Renal cortex interstitium (tissue), 11 donors: ENCODE measurements at regions not wholly inside any gene's neighbourhood (a gene's known extent, or its start where the extent isn't known, plus 50 kb on each side); places are given as distances from the start of the nearest gene placed in this dataset.
"Not testable (repeated sequence)": the region's sequence is repeated elsewhere in the genome, so short reads cannot be mapped to it uniquely, and the experiment has no call there.

ENCODE experiments used
- DNase-seq, 11 donors: peaks; one replicate each; pipeline ENCODE4 v3.0.0-alpha.2; 2013; ENCODE audit warnings: low read depth in 9 of 11, low spot score in 4 of 11; ENCODE audit errors: extremely low read depth in 1 of 11

DNA sequence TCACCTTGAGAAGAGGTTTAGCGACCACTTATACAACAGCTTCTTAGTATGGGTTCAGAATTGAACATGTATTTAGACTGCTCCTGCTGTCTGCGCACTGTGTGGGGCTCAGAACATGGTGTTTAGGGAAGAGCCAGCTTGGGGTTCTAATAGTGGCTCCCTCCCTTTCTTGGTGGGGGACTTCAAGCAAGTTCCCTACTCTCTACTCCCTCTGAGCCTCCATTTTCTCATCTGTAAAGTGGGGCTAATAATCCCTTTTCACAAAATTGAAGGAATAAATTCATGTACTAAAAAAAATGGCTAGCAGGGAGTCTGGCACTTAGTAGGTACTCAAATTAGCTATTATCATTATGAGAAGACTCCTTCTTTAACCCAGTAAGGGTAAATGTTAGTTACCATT, 97.5 kb upstream of the SPATA12 start:
- no peak for DNase-seq

DNA sequence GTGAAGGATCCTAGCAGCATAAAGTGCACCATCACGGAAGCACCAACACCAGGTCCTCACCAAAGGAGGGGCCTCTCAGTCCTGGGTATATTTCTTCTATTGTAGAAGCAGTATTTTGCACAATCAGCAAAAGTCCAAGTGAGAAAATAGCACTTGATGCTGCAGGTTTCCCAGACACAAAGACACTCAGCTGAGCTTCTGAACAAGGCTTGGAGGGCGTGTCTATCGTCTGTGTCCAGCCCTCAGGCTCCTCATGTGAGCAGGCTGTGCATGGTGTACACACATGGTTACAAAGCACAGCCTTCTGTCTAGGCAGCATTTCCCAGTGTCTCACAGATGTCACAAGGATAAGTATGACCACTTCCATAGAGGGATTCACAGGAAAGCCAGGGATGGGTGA, 98.3 kb upstream of the SPATA12 start:
- DNase-seq: no peak

DNA sequence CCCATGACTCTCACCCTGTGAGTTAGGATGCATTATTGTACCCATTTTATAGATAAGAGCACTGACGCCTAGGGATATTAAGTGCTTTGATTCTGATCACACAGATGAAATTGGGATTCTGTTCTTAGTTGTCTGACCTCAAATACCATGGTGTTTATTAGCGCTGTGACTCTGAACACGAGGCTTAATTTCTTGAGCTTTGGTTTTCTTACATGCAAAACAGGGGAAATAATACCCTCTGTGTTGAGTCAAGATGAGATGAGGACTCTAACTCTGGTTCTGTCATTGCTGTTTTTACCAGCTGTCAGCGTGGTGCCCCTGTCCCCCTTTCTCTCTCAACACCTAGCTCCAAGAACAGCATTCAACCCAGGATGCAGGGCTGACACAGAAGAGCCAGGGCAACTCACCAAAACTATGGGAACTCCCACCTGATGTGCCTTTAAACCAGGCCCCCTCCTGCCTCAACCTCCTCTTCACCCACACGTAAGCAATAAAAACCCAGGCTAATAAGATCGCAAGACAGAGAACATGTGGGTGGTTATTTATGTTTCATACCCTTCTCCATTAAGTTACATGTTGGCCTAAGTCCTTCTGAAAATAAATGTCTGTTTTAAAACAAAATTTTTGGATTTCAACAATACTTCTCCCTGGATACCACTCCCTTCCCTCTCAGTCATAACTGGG, 100.1 kb upstream of the SPATA12 start:
- no peak for DNase-seq

DNA sequence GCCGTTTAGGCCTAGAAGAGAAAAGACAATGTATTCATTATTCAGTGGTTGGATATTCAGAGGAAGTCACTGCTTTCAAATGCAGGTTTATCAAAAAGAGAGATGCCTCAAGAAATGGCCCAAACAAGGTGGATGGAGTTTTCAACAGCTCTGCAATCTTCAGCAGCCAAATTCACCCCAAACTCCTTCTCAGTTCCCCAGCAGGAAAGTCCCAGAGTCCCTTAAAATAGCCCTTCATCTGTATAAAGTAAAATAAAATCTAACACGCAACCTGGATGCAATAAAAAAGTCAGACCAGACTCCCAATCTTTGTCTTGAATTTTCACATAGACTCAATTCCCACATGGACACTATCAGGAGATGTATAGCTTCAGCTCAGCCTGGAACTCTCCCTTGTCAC, 101.6 kb upstream of the SPATA12 start:
- no peak for DNase-seq

DNA sequence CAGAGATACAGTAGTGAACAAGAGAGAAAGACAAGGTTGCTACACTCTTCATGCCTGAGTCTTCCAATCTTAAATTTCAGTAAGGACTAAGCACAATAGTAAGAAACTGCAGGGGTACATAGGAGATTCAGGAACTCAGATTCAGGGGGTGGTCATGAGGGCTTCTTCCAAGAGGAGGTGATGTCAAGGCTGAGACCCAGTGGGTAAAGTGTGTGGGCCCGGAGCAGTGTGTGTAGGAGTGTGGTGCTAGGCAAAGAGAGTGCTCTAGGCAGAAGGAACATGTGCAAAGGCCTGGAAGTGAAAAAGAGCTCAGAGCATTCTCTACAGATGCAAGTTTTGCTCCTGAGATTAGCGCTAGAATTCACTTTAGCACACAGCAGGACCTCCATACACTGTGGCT, 102.9 kb upstream of the SPATA12 start:
- DNase-seq: no peak

DNA sequence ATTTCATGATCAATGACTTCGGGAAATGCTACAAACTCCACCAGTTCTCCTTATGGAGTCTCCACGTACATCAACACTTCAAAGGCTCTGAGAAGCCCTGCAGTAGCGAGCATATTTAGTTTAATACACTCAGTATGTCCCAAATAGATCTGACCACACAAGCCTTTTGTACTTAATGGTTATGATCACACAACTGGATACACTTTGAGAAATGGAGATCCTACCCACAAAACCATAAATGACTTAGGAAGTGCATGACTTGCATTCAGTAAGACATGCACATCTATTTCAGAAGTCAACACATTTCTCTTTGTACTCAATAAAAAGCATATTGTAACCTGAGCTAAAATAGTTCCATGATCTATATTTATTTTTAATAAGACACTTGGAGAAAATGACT, 103.6 kb upstream of the SPATA12 start:
- no peak for DNase-seq

DNA sequence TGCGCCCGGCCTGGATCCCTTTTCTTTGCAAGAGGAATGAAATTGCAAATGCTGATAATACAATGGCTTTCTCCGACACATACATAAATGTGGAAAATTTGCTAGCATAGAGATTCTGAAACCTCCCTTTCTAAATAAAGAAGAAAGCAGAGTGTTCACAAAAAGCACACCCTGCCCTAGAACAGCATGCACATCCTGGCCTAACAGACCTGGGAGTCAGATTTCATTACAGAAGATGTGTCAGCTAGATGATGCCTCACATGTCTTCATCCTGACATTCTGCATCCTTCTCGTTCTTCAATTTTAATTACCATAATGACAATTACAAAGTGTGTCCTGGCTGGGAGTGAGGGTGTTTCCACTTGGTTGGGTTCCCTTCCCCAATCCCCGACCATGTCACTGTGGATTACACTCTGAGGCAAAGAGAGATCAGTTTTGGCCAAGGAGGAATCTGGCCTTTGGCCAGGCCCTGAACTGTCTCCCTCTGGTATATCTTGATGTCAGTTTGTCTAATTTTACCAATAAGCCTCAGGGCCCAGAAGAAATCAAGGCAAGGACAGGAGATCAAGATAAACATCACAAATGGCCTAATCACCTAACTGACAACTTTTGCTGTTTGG, 104.9 kb upstream of the SPATA12 start:
- no peak for DNase-seq

DNA sequence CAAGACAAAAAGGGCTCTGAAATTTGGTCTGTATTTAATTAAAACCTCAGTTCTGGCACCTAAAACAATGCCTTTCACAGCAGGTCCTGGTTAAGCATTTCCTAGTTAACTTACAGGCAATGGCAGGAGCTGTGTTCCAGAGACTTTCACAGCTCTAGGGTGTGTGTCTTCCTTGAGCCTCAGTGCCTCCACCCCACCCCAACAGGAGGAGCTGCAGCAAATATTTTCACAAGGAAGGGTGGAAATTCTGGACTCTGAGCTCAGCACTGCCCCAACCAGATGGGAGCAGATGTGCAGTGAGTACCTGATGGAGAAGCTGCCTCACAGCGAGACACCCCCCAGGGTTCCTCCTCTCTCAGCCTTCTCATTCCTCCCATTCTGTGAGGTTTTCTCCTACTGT, 106.3 kb upstream of the SPATA12 start:
- no peak for DNase-seq

DNA sequence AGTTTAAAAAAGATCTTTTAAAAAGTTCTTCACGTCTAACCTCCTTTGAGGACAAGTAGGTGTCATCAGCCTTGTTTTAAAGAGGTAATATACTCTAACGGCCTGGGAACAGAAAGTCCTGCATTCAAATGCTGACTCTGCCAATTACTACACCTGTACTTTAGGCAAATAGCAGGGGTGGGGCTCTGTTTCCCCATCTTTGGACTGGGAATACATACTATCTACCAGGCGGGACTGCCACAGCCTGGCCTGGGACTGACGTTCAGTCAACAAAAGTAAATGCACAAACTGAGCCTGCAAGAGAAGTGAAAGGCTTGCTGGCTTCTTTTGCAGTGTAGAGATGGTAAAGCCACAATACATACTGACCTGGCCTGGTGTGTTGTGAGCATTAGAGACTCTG, 107.6 kb upstream of the SPATA12 start:
- DNase-seq: no peak

DNA sequence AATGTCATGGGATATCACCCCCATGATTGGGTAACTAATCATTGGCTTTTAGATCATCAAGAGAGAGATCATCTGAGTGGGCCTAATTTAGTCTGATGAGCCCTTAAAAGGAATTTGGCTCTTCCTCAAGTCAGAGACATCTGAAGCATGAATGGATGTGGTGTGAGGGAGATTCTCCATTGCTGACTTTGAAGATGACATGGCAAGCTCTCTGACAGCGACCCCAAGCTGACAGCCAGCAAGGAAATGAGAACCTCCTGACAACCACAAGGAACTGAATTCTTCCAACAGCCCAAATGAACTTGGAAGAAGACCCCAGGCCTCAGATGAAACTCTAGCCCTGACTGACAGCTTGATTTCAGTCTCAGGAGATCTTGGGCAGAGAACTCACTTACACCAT, 108.4 kb upstream of the SPATA12 start:
- no peak for DNase-seq

DNA sequence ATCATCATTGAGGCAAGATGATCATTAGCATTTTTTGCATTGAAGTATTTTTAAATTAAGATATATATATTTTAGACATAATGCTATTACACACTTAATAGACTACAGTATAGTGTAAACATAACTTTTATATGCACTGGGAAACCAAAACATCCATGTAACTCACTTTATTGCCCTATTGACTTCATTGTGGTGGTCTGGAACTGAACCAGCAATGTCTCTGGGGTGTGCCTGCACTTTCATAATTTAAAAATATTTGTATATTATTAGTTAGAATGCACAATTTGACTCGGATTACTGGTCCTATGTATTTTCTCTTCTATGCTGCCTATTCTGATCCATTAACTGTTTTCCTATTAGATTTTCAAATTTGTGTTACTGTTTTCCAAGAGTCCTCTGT, 109.1 kb upstream of the SPATA12 start:
- DNase-seq: no peak

DNA sequence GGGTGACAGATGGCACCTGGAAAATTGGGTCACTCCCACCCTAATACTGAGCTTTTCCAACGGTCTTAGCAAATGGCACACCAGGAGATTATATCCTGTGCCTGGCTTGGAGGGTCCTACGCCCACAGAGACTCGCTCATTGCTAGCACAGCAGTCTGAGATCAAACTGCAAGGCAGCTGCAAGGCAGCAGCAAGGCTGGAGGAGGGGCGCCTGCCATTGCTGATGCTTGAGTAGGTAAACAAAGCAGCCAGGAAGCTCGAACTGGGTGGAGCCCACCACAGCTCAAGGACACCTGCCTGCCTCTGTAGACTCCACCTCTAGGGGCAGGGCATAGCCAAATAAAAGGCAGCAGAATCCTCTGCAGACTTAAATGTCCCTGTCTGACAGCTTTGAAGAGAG, 115.1 kb upstream of the SPATA12 start:
- DNase-seq: not testable (repeated sequence)

DNA sequence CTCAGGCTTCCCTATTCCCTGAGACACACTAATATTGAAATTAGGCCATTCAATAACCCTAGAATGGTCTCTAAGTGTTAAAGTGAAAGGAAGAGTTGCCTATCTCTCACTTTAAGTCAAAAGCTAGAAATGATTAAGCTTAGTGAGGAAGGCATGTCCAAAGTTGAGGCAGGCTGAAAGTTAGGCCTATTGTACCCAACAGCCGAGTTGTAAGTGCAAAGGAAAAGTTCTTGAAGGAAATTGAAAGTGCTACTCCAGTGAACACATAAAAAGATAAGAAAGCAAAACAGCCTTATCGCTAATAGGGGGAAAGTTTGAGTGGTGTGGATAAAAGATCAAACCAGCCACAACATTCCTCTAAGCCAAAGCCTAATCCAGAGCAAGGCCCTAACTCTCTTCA, 117.9 kb upstream of the SPATA12 start:
- DNase-seq: no peak

DNA sequence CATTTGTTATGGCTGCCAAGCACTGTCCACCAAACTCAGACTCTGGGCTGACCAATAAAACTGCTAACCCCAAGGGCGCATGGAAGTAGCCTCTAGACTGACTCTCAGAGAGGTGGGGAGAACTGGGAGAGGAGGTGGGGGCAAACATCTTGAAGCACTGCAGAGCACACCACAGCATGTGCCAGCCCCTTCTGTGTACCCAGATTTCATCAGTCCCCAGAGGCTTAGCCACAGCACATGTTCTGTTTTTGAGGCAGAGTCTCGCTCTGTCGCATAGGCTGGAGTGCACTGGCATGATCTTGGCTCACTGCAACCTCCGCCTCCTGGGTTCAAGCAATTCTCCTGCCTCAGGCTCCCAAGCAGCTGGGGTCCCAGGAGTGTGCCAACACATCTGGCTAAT, 119.5 kb upstream of the SPATA12 start:
- DNase-seq: no peak

DNA sequence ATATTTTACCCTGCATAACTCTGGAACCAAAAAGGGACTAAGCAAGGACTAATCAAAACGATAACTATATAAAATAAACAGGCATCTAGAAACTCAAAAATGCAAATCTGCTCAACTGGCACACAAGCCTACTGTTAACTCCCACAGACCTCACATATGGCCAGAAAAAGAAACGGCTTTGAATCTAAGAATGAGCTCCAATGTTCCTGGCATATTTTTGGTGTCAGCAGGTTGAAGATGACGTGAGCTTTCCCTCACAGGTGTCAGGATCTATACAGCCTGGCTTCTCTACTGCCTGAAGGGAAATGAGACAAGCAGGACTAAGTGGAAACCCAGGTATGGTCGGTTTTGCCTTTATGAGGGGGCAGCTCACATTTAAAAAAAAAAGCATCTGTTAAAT, 120.1 kb upstream of the SPATA12 start:
- no peak for DNase-seq

DNA sequence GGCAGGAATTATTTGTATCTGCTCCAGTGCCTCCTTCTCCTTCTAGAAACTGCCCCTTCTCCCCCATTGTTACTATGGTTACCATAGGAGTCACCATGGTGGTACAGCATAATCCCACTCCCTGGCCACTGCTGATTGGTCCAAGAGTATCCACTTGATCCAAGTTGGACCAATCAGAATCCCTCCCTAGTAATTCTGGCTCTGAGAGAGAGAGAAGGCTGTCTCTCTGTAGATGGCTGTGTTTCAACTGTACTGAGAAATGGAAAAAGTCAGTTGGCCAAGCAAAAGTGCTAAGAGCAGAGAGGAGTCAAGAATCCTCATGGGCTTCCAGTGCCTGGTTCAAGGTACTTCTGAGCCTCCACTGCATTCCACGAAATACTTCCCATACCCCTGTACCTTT, 120.6 kb upstream of the SPATA12 start:
- no peak for DNase-seq

DNA sequence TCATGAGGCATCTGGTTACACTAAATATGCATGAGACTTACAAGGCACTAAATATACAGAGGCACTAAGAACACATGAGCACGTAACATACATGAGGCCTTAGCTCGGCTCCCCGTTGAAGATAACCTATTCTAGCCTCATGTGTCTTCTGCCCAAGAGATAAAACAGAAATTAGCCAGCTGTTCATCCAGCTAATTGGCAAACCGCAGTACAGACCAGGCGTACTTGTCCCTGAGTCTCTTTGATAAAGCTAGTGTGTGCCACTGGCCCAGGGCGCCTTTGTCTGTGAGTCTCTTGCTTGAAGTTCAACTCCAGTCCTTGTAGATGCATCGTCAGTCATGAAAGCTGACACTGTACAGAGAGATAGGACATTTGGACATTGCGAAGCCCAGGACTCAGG, 121.9 kb upstream of the SPATA12 start:
- DNase-seq: no peak

DNA sequence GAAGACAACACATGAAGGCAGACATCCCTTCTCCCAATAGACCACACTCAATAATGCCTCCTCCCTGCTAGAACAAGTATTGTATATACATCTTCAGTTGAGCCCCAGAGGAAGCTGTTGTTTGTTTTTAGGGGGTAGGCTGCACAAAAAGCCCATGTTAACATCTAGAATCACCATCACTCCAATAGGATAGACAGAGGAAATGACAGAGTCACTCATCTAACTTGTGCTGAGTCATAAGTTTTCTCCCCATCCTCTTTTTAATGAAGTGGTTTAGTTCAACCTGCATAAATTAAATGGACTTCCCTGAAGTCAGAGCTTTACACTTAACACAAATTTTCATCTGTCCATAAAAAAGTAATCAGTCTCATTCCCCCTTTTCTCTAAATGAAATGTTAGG, 122.9 kb upstream of the SPATA12 start:
- DNase-seq: no peak

DNA sequence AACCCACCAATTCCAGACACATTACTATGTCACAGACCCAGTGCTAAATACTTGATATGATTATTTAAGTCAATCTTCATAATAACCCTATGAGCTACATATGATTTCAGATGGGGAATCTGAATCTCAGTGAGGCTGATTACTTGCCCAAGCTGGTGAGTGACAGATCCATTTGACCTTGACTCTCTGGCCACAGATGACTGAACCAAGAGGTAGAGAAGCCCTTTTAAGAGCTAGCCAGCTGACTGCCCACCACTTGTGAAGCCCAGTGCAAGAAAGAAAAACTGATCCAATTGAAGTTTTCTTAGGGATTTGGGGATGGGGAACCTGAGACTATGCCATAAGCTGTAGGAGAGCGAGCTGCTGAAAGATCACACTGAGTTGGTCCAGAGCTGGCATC, 124.7 kb upstream of the SPATA12 start:
- no peak for DNase-seq

DNA sequence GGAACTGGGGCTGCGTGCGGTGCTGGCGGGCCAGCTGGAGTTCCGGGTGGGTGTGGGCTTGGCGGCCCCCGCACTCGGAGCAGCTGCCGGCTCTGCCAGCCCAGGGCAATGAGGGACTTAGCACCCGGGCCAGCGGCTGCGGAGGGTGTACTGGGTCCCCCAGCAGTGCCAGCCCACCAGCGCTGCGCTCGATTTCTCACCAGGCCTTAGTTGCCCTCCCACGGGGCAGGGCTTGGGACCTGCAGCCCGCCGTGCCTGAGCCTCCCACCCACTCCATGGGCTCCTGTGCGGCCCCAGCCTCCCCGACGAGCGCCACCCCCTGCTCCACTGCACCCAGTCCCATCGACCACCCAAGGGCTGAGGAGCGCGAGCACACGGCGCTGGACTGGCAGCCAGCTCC, 126.0 kb upstream of the SPATA12 start:
- DNase-seq: not testable (repeated sequence)

DNA sequence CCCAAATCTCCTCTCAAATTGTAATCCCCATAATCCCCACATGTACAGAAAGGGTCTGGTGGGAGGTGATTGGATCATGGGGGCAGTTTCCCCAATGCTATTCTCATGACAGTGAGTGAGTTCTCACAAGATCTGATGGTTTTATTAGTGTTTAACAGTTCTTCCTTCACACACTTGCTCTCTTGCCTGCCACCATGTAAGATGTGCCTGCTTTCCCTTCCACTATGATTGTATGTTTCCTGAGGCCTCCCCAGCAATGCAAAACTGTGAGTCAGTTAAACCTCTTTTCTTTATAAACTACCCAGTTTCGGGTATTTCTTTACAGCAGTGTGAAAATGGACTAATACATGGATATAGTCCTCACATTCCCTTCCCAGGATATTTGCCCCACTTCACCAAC, 126.7 kb upstream of the SPATA12 start:
- no peak for DNase-seq
